Osteocyte (in vitro differentiated cells): ENCODE measurements at regions not wholly inside any gene's neighbourhood (a gene's known extent, or its start where the extent isn't known, plus 50 kb on each side); places are given as distances from the start of the nearest gene placed in this dataset.

Experiments
- DNase-seq: peaks from one replicate; pipeline ENCODE4 v3.0.0; 2021; ENCODE audit warnings: mixed read lengths; ENCODE audit not compliant: unreplicated experiment; ENCODE audit errors: extremely low spot score
- H3K27ac Mint-ChIP-seq: one replicate; pipeline ENCODE4 v1.8.0; 2021; ENCODE audit warnings: mild to moderate bottlenecking, mixed read lengths; ENCODE audit not compliant: unreplicated experiment
- H3K27me3 Mint-ChIP-seq: one replicate; pipeline ENCODE4 v1.8.0; 2021; ENCODE audit warnings: mixed read lengths; ENCODE audit not compliant: unreplicated experiment
- H3K36me3 Mint-ChIP-seq: one replicate; pipeline ENCODE4 v1.8.0; 2021; ENCODE audit warnings: mixed read lengths; ENCODE audit not compliant: unreplicated experiment
- H3K4me1 Mint-ChIP-seq: one replicate; pipeline ENCODE4 v1.8.0; 2021; ENCODE audit warnings: mixed read lengths; ENCODE audit not compliant: unreplicated experiment
- H3K4me3 Mint-ChIP-seq: one replicate; pipeline ENCODE4 v1.8.0; 2021; ENCODE audit warnings: mild to moderate bottlenecking, moderate library complexity, mixed read lengths; ENCODE audit not compliant: unreplicated experiment
- H3K9me3 Mint-ChIP-seq: one replicate; pipeline ENCODE4 v1.8.0; 2021; ENCODE audit warnings: mixed read lengths; ENCODE audit not compliant: unreplicated experiment
- CTCF ChIP-seq: fragments of 200-600 bp; sonication (generic); IDR thresholded peaks from 2 replicates; pipeline ENCODE4 v1.5.0; 2021; ENCODE audit warnings: antibody characterized with exemption, mild to moderate bottlenecking, moderate library complexity

- peaks cover 22% of the 10 kb centered on the region for H3K27me3 Mint-ChIP-seq
- no peak overlapping the region for H3K27ac Mint-ChIP-seq
- H3K9me3 Mint-ChIP-seq, result no peaks in the 10 kb centered on the region
Observed at GRCh38 chr6:210104-210456, 82.2 kb upstream of the DUSP22 start.

GRCh38 chr6:210778-211374 is 81.4 kb upstream of the DUSP22 start:
- no peaks in the 10 kb centered on the region for H3K9me3 Mint-ChIP-seq
- H3K27ac Mint-ChIP-seq, result no peak overlapping the region
- peaks cover 19% of the 10 kb centered on the region for H3K27me3 Mint-ChIP-seq
- no peaks in the 10 kb centered on the region for H3K36me3 Mint-ChIP-seq
- H3K4me3 Mint-ChIP-seq, result no peak overlapping the region
- no peak for DNase-seq
- no peaks in the 10 kb centered on the region for H3K4me1 Mint-ChIP-seq
- no peak for TF ChIP-seq CTCF

More at GRCh38 chr6:210104-210456, 82.2 kb upstream of the DUSP22 start:
- Mint-ChIP-seq H3K4me1 (no peaks in the 10 kb centered on the region), H3K36me3 (no peaks in the 10 kb centered on the region), H3K4me3 (no peak overlapping the region)
- TF ChIP-seq CTCF, result no peak
- DNase-seq, result no peak

- H3K27me3 Mint-ChIP-seq, result peaks cover 13% of the 10 kb centered on the region
- H3K4me3 Mint-ChIP-seq, result no peak overlapping the region
- H3K27ac Mint-ChIP-seq, result no peak overlapping the region
- no peaks in the 10 kb centered on the region for H3K36me3 Mint-ChIP-seq
- H3K9me3 Mint-ChIP-seq, result no peaks in the 10 kb centered on the region
- TF ChIP-seq CTCF, result no peak
- DNase-seq, result no peak
- no peaks in the 10 kb centered on the region for H3K4me1 Mint-ChIP-seq
Observed at GRCh38 chr6:211871-212497, 80.3 kb upstream of the DUSP22 start.

GRCh38 chr6:213284-213683 is 79.0 kb upstream of the DUSP22 start:
- H3K9me3 Mint-ChIP-seq, result no peaks in the 10 kb centered on the region
- TF ChIP-seq CTCF, result no peak
- H3K27ac Mint-ChIP-seq, result no peak overlapping the region
- no peaks in the 10 kb centered on the region for H3K4me1 Mint-ChIP-seq
- H3K27me3 Mint-ChIP-seq, result peaks cover 13% of the 10 kb centered on the region
- H3K4me3 Mint-ChIP-seq, result no peak overlapping the region
- H3K36me3 Mint-ChIP-seq, result no peaks in the 10 kb centered on the region
- DNase-seq, result no peak

GRCh38 chr6:214428-214827 is 77.9 kb upstream of the DUSP22 start:
- no peak overlapping the region for H3K27ac Mint-ChIP-seq
- peaks cover 13% of the 10 kb centered on the region for H3K27me3 Mint-ChIP-seq
- no peak for DNase-seq
- H3K4me1 Mint-ChIP-seq, result no peaks in the 10 kb centered on the region
- TF ChIP-seq CTCF, result no peak
- H3K36me3 Mint-ChIP-seq, result no peaks in the 10 kb centered on the region
- no peak overlapping the region for H3K4me3 Mint-ChIP-seq
- no peaks in the 10 kb centered on the region for H3K9me3 Mint-ChIP-seq
